Astrocyte of the spinal cord (primary cell): ENCODE measurements at regions not wholly inside any gene's neighbourhood (a gene's known extent, or its start where the extent isn't known, plus 50 kb on each side); places are given as distances from the start of the nearest gene placed in this dataset.
A peak's percentile ranks its signal among the peaks of the same experiment; 100 is the strongest.
"Not testable (repeated sequence)": the region's sequence is repeated elsewhere in the genome, so short reads cannot be mapped to it uniquely, and the experiment has no call there.

Experiments
- DNase-seq: peaks from one replicate; pipeline ENCODE4 v3.0.0; 2011; ENCODE audit warnings: low read depth, low spot score
- H3K4me3 ChIP-seq: 2 replicates; pipeline ENCODE4 v1.5.1; 2011; ENCODE audit warnings: low read depth, mild to moderate bottlenecking, low read length, moderate library complexity
- in situ Hi-C: cut with HindIII; loops from 2 replicates; pipeline ENCODE4 v1.10.0; 2017; ENCODE audit warnings: low sequenced_read_pairs
- TF ChIP-seq, protein P1 (sequence below): IDR thresholded peaks from 2 replicates; pipeline ENCODE4 v1.5.1; 2012; ENCODE audit warnings: low read depth, mild to moderate bottlenecking, low read length, inconsistent platforms

DNA sequence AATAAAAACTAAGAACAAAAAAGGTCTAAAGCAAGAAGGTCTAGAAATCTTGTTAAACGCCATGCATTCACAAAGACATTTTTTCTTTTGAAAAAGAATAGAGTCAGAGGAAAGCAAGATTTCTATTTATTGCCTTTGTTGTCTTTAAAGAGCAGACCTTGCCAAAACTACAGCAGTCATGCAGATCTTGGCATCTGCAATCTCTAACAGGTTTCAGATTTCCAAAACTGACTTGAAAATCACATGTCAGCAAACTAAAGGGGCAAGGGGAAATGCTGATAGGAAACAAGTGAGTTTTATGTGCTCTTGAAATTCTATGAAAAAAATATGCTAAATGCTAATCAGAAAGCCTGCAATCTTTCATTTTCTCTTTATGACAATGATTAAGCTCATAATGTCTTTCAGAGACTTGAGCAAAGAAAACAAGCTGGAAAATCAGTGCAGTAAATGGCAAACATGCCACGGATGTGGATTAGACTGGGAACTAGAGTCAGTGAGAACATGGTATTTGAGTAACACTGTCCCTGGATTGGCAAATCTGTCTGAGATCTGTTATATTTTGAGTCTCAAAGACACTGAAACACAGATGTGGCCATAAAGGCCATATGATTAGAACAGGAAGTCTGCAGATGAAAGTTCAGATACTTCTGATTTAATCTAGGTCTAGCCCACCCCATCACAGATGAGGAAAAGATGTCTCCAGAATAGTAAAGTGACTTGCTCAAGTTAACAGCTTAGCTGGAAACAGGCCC is 361.4 kb upstream of the RPS23 start:
- peak; percentile 40 for DNase-seq
- TF ChIP-seq, protein P1, sequence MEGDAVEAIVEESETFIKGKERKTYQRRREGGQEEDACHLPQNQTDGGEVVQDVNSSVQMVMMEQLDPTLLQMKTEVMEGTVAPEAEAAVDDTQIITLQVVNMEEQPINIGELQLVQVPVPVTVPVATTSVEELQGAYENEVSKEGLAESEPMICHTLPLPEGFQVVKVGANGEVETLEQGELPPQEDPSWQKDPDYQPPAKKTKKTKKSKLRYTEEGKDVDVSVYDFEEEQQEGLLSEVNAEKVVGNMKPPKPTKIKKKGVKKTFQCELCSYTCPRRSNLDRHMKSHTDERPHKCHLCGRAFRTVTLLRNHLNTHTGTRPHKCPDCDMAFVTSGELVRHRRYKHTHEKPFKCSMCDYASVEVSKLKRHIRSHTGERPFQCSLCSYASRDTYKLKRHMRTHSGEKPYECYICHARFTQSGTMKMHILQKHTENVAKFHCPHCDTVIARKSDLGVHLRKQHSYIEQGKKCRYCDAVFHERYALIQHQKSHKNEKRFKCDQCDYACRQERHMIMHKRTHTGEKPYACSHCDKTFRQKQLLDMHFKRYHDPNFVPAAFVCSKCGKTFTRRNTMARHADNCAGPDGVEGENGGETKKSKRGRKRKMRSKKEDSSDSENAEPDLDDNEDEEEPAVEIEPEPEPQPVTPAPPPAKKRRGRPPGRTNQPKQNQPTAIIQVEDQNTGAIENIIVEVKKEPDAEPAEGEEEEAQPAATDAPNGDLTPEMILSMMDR = no peak
- in situ Hi-C loops = no loop called here
- no peak overlapping the region for H3K4me3 ChIP-seq

DNA sequence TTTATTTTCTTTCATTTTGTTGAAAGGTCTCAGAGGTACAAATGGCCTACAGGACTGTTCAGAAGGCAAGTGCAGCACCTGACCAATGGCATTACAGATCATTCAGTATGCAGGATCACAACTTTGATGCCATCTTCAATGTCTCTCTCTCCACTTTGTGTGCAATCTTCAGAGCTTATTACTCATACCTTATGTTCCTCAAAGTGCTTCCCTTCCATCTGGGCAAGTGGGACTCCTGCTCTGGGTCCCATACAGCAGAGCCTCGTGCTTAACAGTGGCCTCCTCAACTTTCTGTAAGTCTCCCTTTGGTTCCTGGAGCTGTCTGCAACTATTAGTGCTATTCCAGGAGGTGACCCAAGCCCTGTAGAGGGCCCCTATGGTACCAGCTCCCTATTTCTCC is 358.4 kb upstream of the RPS23 start:
- TF ChIP-seq, protein P1 = no peak
- in situ Hi-C loops = no loop called here
- DNase-seq = no peak
- H3K4me3 ChIP-seq = no peak overlapping the region

DNA sequence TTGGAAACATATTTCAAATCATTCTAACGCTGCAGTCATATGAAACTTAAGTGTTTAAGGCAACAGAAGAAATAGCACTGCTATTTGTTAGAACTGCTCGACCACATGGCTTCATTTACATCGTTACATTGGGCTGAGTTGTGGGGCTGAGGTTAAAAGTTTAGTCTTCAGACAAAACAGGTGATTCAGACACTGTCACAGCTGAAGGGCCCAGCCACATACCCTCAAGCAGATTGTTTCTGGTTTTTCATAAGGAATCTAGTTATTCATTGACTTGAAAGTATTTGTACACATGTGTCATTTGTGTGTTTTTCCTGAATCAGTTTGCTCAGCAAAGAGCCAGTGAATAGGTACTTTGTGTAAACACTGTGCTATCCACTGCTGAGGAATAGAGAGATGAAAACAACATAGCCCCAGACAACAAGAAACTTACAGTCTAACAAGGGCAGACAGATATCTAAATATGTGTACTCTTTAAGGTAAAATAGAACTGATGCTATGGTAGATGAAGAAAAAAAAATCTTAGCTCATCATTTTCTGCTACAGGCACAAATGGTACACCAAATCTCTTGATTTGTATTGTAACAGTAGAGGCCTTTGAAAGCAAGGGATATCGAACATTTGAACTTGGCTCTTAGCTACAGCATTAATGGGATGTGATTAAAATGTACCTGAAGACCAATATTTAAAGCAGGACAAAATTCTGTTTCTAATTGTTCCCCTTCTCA is 357.6 kb upstream of the RPS23 start:
- in situ Hi-C loops = no loop called here
- DNase-seq = peak; percentile 93
- no peak overlapping the region for H3K4me3 ChIP-seq
- TF ChIP-seq, protein P1 = no peak

DNA sequence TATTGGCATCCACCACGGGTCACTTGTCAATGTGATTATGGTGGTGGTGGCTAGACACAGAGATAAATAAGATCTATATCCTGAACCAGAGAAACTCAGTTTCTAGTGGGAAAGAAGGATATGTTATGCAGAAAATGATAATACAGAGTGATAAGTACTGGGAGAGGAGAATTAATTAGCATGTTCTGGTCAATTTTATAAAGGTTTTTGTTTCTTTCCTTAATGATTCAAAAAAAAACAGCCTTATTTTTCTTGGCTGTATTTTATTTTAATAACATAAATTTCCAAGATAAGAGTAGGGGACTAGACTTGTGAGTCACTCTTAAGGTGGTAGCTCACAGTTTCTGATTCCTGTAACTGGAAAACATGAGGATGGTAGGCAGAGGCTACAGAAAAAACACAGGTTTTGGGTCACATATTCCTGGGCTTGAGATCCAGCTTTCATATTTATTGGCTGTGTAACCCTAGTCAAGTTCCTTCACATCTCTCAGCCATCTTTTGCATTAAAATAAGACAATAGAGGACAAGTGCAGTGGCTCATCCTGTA is 350.3 kb upstream of the RPS23 start:
- H3K4me3 ChIP-seq = no peak overlapping the region
- peak; percentile 63 for DNase-seq
- TF ChIP-seq, protein P1 = no peak
- in situ Hi-C loops = no loop called here

DNA sequence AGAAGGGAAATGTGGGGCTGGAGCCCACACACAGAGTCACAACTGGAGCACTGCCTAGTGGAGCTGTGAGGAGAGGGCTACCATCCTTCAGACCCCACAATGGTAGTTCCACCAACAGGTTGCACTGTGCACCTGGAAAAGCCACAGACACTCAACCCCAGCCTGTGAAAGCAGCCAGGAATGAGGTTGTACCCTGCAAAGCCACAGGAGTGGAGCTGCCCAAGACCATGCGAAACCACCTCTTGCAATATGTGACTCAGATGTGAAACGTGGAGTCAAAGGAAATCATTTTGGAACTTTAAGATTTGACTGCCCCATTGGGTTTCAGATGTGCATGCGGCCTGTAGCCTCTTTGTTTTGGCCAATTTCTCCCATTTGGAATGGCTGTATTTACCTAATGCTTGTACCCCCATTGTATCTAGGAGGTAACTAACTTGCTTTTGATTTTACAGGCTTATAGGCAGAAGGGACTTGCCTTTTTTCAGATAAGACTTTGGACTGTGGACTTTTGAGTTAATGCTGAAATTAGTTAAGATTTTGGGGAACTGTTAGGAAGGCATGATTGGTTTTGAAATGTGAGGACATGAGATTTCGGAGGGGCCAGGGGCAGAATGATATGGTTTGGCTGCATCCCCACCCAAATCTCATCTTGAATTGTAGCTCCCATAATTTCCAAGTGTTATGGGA is 348.9 kb upstream of the RPS23 start:
- H3K4me3 ChIP-seq, in situ Hi-C loops: not testable (repeated sequence)
- DNase-seq = peak; percentile 34

DNA sequence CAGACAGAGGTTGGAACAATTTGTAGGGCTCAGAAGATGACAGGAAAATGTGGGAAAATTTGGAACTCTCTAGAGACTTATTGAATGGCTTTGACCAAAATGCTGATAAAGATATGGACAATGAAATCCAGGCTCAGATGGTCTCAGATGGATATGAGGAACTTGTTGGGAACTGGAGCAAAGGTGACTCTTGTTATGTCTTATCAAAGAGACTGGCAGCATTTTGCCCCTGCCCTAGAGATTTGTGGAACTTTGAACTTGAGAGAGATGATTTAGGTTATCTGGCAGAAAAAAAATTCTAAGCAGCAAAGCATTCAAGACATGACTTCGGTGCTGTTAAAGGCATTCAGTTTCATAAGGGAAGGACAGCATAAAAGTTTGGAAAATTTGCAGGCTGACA is 347.9 kb upstream of the RPS23 start:
- in situ Hi-C loops = not testable (repeated sequence)

DNA sequence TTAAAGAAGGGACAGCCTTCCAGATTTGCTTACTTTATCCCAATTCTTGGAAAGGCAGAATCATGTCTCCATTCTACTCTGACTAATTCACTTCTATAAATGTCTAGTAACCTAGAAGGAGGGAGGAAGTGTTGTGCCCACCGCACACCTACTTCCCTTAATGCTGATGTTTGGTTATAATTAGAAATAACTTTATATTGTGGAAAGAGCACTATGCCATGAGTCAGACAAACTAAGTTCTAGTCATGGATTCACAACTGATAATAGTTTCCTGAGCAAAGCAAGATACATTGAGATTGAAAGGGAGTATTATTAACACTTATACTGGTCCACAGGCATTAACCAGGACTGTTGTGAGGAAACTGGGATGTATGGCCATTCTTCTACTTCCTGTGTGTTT is 345.9 kb upstream of the RPS23 start:
- TF ChIP-seq, protein P1 = no peak
- no peak overlapping the region for H3K4me3 ChIP-seq
- in situ Hi-C loops = no loop called here
- DNase-seq = no peak

More for the DNA sequence above, 347.9 kb upstream of the RPS23 start:
- H3K4me3 ChIP-seq, DNase-seq: not testable (repeated sequence)
